HepG2 (cell line): ENCODE measurements at regions not wholly inside any gene's neighbourhood (a gene's known extent, or its start where the extent isn't known, plus 50 kb on each side); places are given as distances from the start of the nearest gene placed in this dataset.

Source experiments
- BCL3 ChIP-seq: sonication (generic); formaldehyde crosslinking; IDR thresholded peaks from 2 replicates; pipeline ENCODE4 v1.5.1; 2020; ENCODE audit warnings: mild to moderate bottlenecking, missing genetic modification reagents, moderate library complexity
- BRD4 ChIP-seq: sonication (generic); formaldehyde crosslinking; IDR thresholded peaks from 2 replicates; pipeline ENCODE4 v1.4.0; 2020; ENCODE audit warnings: missing genetic modification reagents
- ETS1 ChIP-seq: sonication (generic); formaldehyde crosslinking; IDR thresholded peaks from 2 replicates; pipeline ENCODE4 v1.4.0; 2020; ENCODE audit warnings: missing genetic modification reagents
- FOXA3 ChIP-seq: IDR thresholded peaks from 2 replicates; pipeline ENCODE4 v1.6.1; 2016; ENCODE audit warnings: missing genetic modification reagents, missing compliant biosample characterization
- GPN1 ChIP-seq: sonication (generic); formaldehyde crosslinking; IDR thresholded peaks from 2 replicates; pipeline ENCODE4 v1.5.1; 2020; ENCODE audit warnings: missing genetic modification reagents, borderline replicate concordance
- KLF16 ChIP-seq, 2 experiments: sonication (generic) in 1 of 2; formaldehyde crosslinking in 1 of 2; IDR thresholded peaks; 2 replicates each; pipeline versions ENCODE4 v1.6.1 to v1.8.0; 2016 to 2023; ENCODE audit warnings: missing genetic modification reagents in 2 of 2, missing compliant biosample characterization in 1 of 2
- MLLT10 ChIP-seq: sonication (generic); formaldehyde crosslinking; IDR thresholded peaks from 2 replicates; pipeline ENCODE4 v1.4.0; 2020; ENCODE audit warnings: missing genetic modification reagents
- MXI1 ChIP-seq: IDR thresholded peaks from 3 replicates; pipeline ENCODE4 v1.6.1; 2012; ENCODE audit warnings: low read depth, low read length, inconsistent platforms, borderline replicate concordance
- NFATC3 ChIP-seq: sonication (generic); formaldehyde crosslinking; IDR thresholded peaks from 2 replicates; pipeline ENCODE4 v1.5.1; 2020; ENCODE audit warnings: mild to moderate bottlenecking, missing genetic modification reagents
- NPAS2 ChIP-seq: sonication (generic); formaldehyde crosslinking; IDR thresholded peaks from 2 replicates; pipeline ENCODE4 v1.8.0; 2022; ENCODE audit warnings: mild to moderate bottlenecking, missing genetic modification reagents, borderline replicate concordance
- NR0B2 ChIP-seq: sonication (generic); formaldehyde crosslinking; IDR thresholded peaks from 2 replicates; pipeline ENCODE4 v1.4.0; 2020; ENCODE audit warnings: mild to moderate bottlenecking, missing genetic modification reagents
- PBX2 ChIP-seq: IDR thresholded peaks from 2 replicates; pipeline ENCODE4 v1.6.1; 2016; ENCODE audit warnings: control low read depth
- PTBP1 ChIP-seq: fragments of 200-400 bp; formaldehyde crosslinking; IDR thresholded peaks from 2 replicates; pipeline ENCODE4 v1.6.1; 2018; ENCODE audit warnings: low read length, low read depth; ENCODE audit not compliant: poor library complexity, severe bottlenecking
- RCOR2 ChIP-seq: IDR thresholded peaks from 2 replicates; pipeline ENCODE4 v1.6.1; 2016; ENCODE audit warnings: missing biosample characterization, missing genetic modification reagents
- TFAP4 ChIP-seq: sonication (generic); IDR thresholded peaks from 2 replicates; pipeline ENCODE4 v1.6.1; 2016; ENCODE audit warnings: low read depth, borderline replicate concordance
- ZFX ChIP-seq: sonication (generic); formaldehyde crosslinking; IDR thresholded peaks from 2 replicates; pipeline ENCODE4 v1.4.0; 2020; ENCODE audit warnings: mild to moderate bottlenecking, low read depth, missing genetic modification reagents, moderate library complexity
- ZKSCAN8 ChIP-seq: IDR thresholded peaks from 2 replicates; pipeline ENCODE4 v1.6.1; 2016; ENCODE audit warnings: borderline replicate concordance, missing genetic modification reagents, missing compliant biosample characterization
- ZNF274 ChIP-seq: sonication (generic); formaldehyde crosslinking; IDR thresholded peaks from 2 replicates; pipeline ENCODE4 v1.5.1; 2020; ENCODE audit warnings: mild to moderate bottlenecking, missing genetic modification reagents
- ZNF431 ChIP-seq: sonication (generic); formaldehyde crosslinking; IDR thresholded peaks from 2 replicates; pipeline ENCODE4 v1.9.0; 2022; ENCODE audit warnings: missing genetic modification reagents, low read depth, mild to moderate bottlenecking, borderline replicate concordance
- ZNF451 ChIP-seq: sonication (generic); formaldehyde crosslinking; IDR thresholded peaks from 2 replicates; pipeline ENCODE4 v1.5.0; 2020; ENCODE audit warnings: mild to moderate bottlenecking, missing genetic modification reagents
- ZNF564 ChIP-seq: sonication (generic); formaldehyde crosslinking; IDR thresholded peaks from 2 replicates; pipeline ENCODE4 v1.8.1; 2023; ENCODE audit warnings: mild to moderate bottlenecking, missing genetic modification reagents
- ZNF710 ChIP-seq: sonication (generic); formaldehyde crosslinking; IDR thresholded peaks from 2 replicates; pipeline ENCODE4 v1.5.0; 2020; ENCODE audit warnings: mild to moderate bottlenecking, missing genetic modification reagents, borderline replicate concordance
- ZNF879 ChIP-seq: sonication (generic); formaldehyde crosslinking; IDR thresholded peaks from 2 replicates; pipeline ENCODE4 v1.8.1; 2023; ENCODE audit warnings: missing genetic modification reagents
- ZSCAN31 ChIP-seq: sonication (generic); formaldehyde crosslinking; IDR thresholded peaks from 2 replicates; pipeline ENCODE4 v1.5.0; 2020; ENCODE audit warnings: low read depth, mild to moderate bottlenecking, missing genetic modification reagents

GRCh38 chr2:8126783-8127182, 555.1 kb upstream of the ID2 start (continued):
- peak; percentile 36; the same call in 1 of the 2 replicates for TF ChIP-seq ZSCAN31
- no peak for TF ChIP-seq NFATC3 (CRISPR knock-in tag)
- no peak for TF ChIP-seq PTBP1
- 0 out of 2 replicates have a peak, but pooled peaks have one; percentile 69 for TF ChIP-seq ZNF451 (CRISPR knock-in tag)
- TF ChIP-seq BRD4 (CRISPR knock-in tag) = peak; percentile 61; the same call in 1 of the 2 replicates
- TF ChIP-seq ETS1 (CRISPR knock-in tag) = no peak
- peak; percentile 60; the same call in 1 of the 2 replicates for TF ChIP-seq ZNF564 (CRISPR knock-in tag)
- TF ChIP-seq ZFX = peak; percentile 71
- 0 out of 2 replicates have a peak, but pooled peaks have one; percentile 50 for TF ChIP-seq ZNF710 (CRISPR knock-in tag)
- no peak for TF ChIP-seq MLLT10 (CRISPR knock-in tag)
- 0 out of 2 replicates have a peak, but pooled peaks have one; percentile 26 for TF ChIP-seq TFAP4
- TF ChIP-seq PBX2 = peak; percentile 17; the same call in 1 of the 2 replicates
- 0 out of 4 replicates have a peak, but pooled peaks of 1 of the 2 experiments have one; percentile 37 for TF ChIP-seq KLF16 (CRISPR knock-in tag; IDR thresholded peaks at IDR 0.05)
- peak; percentile 60; the same call in 1 of the 2 replicates for TF ChIP-seq FOXA3 (CRISPR knock-in tag)
- peak; percentile 20; the same call in 1 of the 2 replicates for TF ChIP-seq ZKSCAN8 (CRISPR knock-in tag)
- TF ChIP-seq ZNF431 (CRISPR knock-in tag) = peak; percentile 85
- peak; percentile 47; the same call in 1 of the 2 replicates for TF ChIP-seq NR0B2 (CRISPR knock-in tag)
- TF ChIP-seq ZNF274 (CRISPR knock-in tag) = peak; percentile 35; the same call in 1 of the 2 replicates
- TF ChIP-seq MXI1 = no peak; the same call in 2 of the 3 replicates
- no peak for TF ChIP-seq GPN1 (CRISPR knock-in tag)
- TF ChIP-seq ZNF879 (CRISPR knock-in tag) = peak; percentile 92; the same call in 1 of the 2 replicates
- no peak for TF ChIP-seq NPAS2
- TF ChIP-seq BCL3 = 0 out of 2 replicates have a peak, but pooled peaks have one; percentile 48
- peak; percentile 62; the same call in 1 of the 2 replicates for TF ChIP-seq RCOR2
